OCI-LY3 (cell line): ENCODE measurements at regions not wholly inside any gene's neighbourhood (a gene's known extent, or its start where the extent isn't known, plus 50 kb on each side); places are given as distances from the start of the nearest gene placed in this dataset.

Experiments
- H2AFZ ChIP-seq: fragments of 200-600, 300-600 bp; shearing (Covaris generic); 2 replicates; pipeline ENCODE4 v1.6.0; 2014; ENCODE audit warnings: antibody characterized with exemption, low read depth, low read length
- H3K27ac ChIP-seq: fragments of 200-600, 300-600 bp; sonication (generic); 2 replicates; pipeline ENCODE4 v1.5.1; 2014; ENCODE audit warnings: mild to moderate bottlenecking, low read length, moderate library complexity, mixed read lengths
- H3K27me3 ChIP-seq: fragments of 200-600, 300-600 bp; sonication (generic); 2 replicates; pipeline ENCODE4 v1.6.1; 2014; ENCODE audit warnings: low read depth, low read length, mixed read lengths
- H3K36me3 ChIP-seq: fragments of 200-600, 300-600 bp; sonication (generic); replicated peaks from 2 replicates; pipeline ENCODE3; 2014; ENCODE audit warnings: low read depth, low read length, mixed read lengths
- H3K4me1 ChIP-seq: fragments of 300-600, 200-600 bp; sonication (generic); 2 replicates; pipeline ENCODE4 v1.6.1; 2014; ENCODE audit warnings: low read length, mixed read lengths
- H3K4me2 ChIP-seq: fragments of 200-600, 300-600 bp; sonication (generic); 2 replicates; pipeline ENCODE4 v1.6.1; 2014; ENCODE audit warnings: low read length, mixed read lengths
- H3K4me3 ChIP-seq: fragments of 300-600, 200-600 bp; sonication (generic); 2 replicates; pipeline ENCODE4 v1.5.1; 2014; ENCODE audit warnings: antibody characterized with exemption, mild to moderate bottlenecking, low read length, moderate library complexity
- H3K79me2 ChIP-seq: fragments of 300-600, 200-600 bp; shearing (Covaris generic); 2 replicates; pipeline ENCODE4 v1.6.1; 2014; ENCODE audit warnings: mild to moderate bottlenecking, low read length, mixed read lengths
- H3K9ac ChIP-seq: fragments of 300-600, 200-600 bp; shearing (Covaris generic); 2 replicates; pipeline ENCODE4 v1.6.0; 2014; ENCODE audit warnings: mild to moderate bottlenecking, low read length, moderate library complexity
- H3K9me3 ChIP-seq: fragments of 200-600, 300-600 bp; shearing (Covaris generic); 2 replicates; pipeline ENCODE4 v1.6.1; 2014; ENCODE audit warnings: low read length, mixed read lengths; ENCODE audit not compliant: insufficient read depth
- H4K20me1 ChIP-seq: fragments of 200-600, 300-600 bp; sonication (generic); 2 replicates; pipeline ENCODE4 v1.6.1; 2016; ENCODE audit warnings: low read length, mixed read lengths; ENCODE audit not compliant: insufficient read depth
- EZH2phosphoT487 ChIP-seq: fragments of 200-600 bp; shearing (Covaris generic); IDR thresholded peaks from 2 replicates; pipeline ENCODE4 v1.6.1; 2018; ENCODE audit warnings: antibody characterized with exemption, mixed run types, low read depth
- TF ChIP-seq, protein P1 (sequence below): fragments of 200-600, 300-600 bp; sonication (generic); IDR thresholded peaks from 2 replicates; pipeline ENCODE4 v1.5.1; 2014; ENCODE audit warnings: antibody characterized with exemption, low read length, low read depth

DNA sequence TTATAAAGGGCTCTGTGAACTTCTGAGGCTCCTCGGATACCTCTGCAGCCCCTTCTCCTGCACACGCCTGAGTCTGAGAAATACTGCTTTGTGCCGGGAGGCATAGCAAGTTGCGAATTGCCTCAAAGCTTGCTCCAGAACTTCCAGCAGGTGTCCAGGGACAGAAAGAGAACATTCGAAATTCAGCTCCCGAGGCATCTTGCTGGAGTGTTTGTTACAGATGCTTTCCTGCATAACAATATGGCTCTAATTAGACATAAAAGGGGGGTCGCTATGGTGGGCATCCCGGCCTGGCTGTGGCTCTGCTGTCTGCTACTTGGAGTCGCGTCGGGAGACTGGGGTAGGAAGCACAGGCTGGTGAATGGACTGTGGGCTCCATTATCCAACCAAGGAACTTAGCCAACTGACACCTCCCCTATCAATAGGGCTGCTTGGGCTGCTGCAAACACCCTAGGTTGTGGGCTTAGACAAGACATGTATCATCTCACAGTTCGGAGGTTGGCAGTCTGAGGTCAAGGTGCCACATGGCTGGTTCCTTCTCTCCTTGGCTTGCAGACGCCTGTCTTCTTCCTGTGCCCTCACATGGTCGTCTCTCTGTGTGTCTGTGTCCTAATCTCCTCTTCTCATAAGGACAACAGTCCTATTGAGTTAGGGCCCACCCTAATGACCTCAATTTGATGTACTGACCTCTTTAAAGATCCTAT, 607.0 kb downstream of the NPHP4 start:
- Histone ChIP-seq H3K9me3 (no peaks in the 10 kb centered on the region), H3K4me2 (no peak overlapping the region), H2AFZ (no peak overlapping the region), H4K20me1 (no peaks in the 10 kb centered on the region), H3K4me1 (no peaks in the 10 kb centered on the region), H3K36me3 (no peaks in the 10 kb centered on the region), H3K79me2 (no peaks in the 10 kb centered on the region), H3K9ac (no peak overlapping the region), H3K27ac (no peak overlapping the region), H3K4me3 (no peak overlapping the region), H3K27me3 (no peaks in the 10 kb centered on the region)
- TF ChIP-seq, protein P1, sequence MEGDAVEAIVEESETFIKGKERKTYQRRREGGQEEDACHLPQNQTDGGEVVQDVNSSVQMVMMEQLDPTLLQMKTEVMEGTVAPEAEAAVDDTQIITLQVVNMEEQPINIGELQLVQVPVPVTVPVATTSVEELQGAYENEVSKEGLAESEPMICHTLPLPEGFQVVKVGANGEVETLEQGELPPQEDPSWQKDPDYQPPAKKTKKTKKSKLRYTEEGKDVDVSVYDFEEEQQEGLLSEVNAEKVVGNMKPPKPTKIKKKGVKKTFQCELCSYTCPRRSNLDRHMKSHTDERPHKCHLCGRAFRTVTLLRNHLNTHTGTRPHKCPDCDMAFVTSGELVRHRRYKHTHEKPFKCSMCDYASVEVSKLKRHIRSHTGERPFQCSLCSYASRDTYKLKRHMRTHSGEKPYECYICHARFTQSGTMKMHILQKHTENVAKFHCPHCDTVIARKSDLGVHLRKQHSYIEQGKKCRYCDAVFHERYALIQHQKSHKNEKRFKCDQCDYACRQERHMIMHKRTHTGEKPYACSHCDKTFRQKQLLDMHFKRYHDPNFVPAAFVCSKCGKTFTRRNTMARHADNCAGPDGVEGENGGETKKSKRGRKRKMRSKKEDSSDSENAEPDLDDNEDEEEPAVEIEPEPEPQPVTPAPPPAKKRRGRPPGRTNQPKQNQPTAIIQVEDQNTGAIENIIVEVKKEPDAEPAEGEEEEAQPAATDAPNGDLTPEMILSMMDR = no peak
- TF ChIP-seq EZH2phosphoT487 = no peak

DNA sequence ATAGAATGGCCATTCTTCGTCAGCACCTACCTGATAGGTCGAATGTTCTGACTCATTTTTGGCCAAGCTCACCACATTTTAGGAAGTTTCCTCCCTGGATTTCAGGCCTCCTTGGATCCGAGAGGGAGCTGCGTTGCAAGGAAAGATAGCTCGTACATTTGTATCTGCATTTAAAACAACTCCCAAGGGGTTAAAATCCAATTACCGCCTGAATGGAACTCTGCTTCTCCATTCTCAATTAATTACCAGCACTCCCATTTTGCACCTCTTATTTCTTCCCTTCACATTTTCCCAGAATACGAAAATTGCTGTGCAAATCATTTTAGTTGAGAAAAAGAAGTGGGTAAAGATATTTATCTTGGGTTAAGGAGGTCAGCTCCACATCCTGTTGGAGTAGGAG, 610.7 kb downstream of the NPHP4 start:
- Histone ChIP-seq H3K79me2 (no peaks in the 10 kb centered on the region), H3K4me1 (no peaks in the 10 kb centered on the region), H3K27ac (no peak overlapping the region), H3K4me3 (no peak overlapping the region), H3K9me3 (no peaks in the 10 kb centered on the region), H3K9ac (no peak overlapping the region), H3K4me2 (no peak overlapping the region), H3K27me3 (no peaks in the 10 kb centered on the region), H3K36me3 (no peaks in the 10 kb centered on the region), H4K20me1 (no peaks in the 10 kb centered on the region), H2AFZ (no peak overlapping the region)
- TF ChIP-seq EZH2phosphoT487 = no peak
- TF ChIP-seq, protein P1 = no peak

DNA sequence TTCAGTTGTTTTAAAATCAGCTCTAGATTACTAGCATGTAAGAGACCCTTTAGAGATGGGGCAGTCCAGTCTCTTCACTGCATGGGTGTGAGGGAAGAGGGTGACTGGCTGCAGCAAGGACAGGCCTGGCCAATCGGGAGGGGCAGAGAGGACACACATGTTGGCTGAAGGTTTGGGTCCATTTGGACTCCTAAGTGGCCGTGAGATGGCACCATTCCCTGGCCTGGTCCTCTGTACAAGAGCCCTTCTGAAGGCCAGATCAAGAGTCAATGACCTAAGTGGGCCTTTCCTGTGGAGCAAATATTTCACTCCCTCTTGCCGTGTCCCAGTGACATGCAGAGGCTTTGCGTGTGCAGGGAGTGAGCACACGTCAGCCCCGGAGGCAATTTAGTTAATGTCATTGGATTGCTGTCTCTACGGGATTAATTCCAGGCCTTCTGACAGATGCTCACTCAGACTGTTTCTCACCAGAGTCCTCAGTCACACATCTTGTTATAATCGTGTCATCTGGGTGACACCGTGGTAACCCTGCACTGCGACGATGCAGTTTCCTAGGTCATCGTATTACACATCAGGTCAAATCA, 613.0 kb downstream of the NPHP4 start:
- H3K27ac ChIP-seq = no peak overlapping the region
- H3K9me3 ChIP-seq = no peaks in the 10 kb centered on the region
- no peaks in the 10 kb centered on the region for H4K20me1 ChIP-seq
- H3K79me2 ChIP-seq = no peaks in the 10 kb centered on the region
- H3K36me3 ChIP-seq = no peaks in the 10 kb centered on the region
- no peak for TF ChIP-seq EZH2phosphoT487
- TF ChIP-seq, protein P1 = no peak
- no peak overlapping the region for H2AFZ ChIP-seq
- H3K9ac ChIP-seq = no peak overlapping the region
- no peaks in the 10 kb centered on the region for H3K27me3 ChIP-seq
- H3K4me2 ChIP-seq = no peak overlapping the region
- H3K4me1 ChIP-seq = no peaks in the 10 kb centered on the region
- no peak overlapping the region for H3K4me3 ChIP-seq

DNA sequence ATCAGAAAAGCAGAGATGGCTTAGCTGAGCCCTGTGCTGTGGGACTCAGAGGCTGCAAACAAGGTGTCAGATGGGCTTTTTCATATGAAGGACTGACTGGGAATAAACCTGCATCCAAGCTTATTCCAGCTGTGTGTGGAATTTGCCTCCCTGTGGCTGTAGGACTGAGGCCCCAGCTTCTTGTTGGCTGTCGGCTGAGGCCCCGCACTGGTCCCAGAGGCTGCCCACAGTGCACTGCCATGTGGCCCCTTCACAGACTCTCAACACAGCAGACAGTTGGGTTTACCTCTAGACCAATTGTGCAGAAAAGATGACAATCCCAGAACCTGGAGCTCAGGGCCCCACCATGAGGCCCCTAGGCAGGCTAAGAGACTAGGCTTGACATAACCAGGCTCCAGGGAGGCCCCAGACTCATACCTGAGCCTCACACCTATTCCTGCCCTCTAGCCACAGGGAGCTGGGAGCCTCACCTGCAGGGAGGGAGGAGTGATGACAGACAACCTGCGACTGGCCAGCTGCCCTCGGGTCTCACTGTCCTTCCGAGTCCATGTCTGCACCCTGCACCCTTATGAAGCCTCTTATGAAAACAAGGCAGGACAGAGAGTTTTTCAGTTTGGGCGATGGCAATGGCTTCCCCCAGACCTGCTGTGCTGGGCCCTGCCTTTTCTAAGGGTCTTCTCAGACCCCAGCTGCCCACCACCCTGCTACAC, 615.5 kb downstream of the NPHP4 start:
- Histone ChIP-seq H4K20me1 (no peaks in the 10 kb centered on the region), H3K4me3 (no peak overlapping the region), H3K79me2 (no peaks in the 10 kb centered on the region), H3K9ac (no peak overlapping the region), H3K4me2 (no peak overlapping the region), H3K9me3 (no peaks in the 10 kb centered on the region; the same call in 1 of the 2 replicates), H3K27ac (no peak overlapping the region), H3K36me3 (no peaks in the 10 kb centered on the region), H3K4me1 (no peaks in the 10 kb centered on the region), H3K27me3 (no peaks in the 10 kb centered on the region), H2AFZ (no peak overlapping the region)
- TF ChIP-seq EZH2phosphoT487 = no peak
- TF ChIP-seq, protein P1 = no peak
